GM23338 (cell line): ENCODE measurements at regions not wholly inside any gene's neighbourhood (a gene's known extent, or its start where the extent isn't known, plus 50 kb on each side); places are given as distances from the start of the nearest gene placed in this dataset.
"Not testable (repeated sequence)": the region's sequence is repeated elsewhere in the genome, so short reads cannot be mapped to it uniquely, and the experiment has no call there.

Experiments used
- ATAC-seq: fragments of 200-7000 bp; cut with Tn5 transposase; 3 replicates; pipeline ENCODE4 v1.9.1; 2020
- DNase-seq: peaks from one replicate; pipeline ENCODE4 v3.0.0-alpha.2; 2015; ENCODE audit warnings: low spot score
- H2AFZ ChIP-seq: fragments of 200-600 bp; sonication (generic); 2 replicates; pipeline ENCODE4 v1.8.0; 2016; ENCODE audit warnings: antibody characterized with exemption, mild to moderate bottlenecking, moderate library complexity
- H3F3A ChIP-seq: fragments of 200-600 bp; sonication (generic); replicated peaks from 2 replicates; pipeline ENCODE4 v1.8.0; 2017; ENCODE audit warnings: antibody characterized with exemption, mixed run types, low read depth
- H3K27ac ChIP-seq: fragments of 200-600 bp; sonication (generic); 2 replicates; pipeline ENCODE4 v1.6.1; 2016; ENCODE audit warnings: low read depth
- H3K27me3 ChIP-seq: fragments of 200-600 bp; sonication (generic); 2 replicates; pipeline ENCODE4 v1.8.0; 2016; ENCODE audit warnings: mild to moderate bottlenecking, mixed run types, moderate library complexity; ENCODE audit not compliant: insufficient read depth
- H3K36me3 ChIP-seq: fragments of 200-600 bp; sonication (generic); 2 replicates; pipeline ENCODE4 v1.8.0; 2016; ENCODE audit warnings: mild to moderate bottlenecking; ENCODE audit not compliant: insufficient read depth
- H3K4me1 ChIP-seq: fragments of 200-600 bp; sonication (generic); 2 replicates; pipeline ENCODE4 v1.8.0; 2016; ENCODE audit warnings: mild to moderate bottlenecking, moderate library complexity; ENCODE audit not compliant: insufficient read depth
- H3K4me2 ChIP-seq: fragments of 200-600 bp; sonication (generic); 2 replicates; pipeline ENCODE4 v1.7.1; 2017; ENCODE audit warnings: mixed run types
- H3K4me3 ChIP-seq: fragments of 200-600 bp; sonication (generic); 2 replicates; pipeline ENCODE4 v1.6.1; 2016; ENCODE audit warnings: mixed run types
- H3K79me2 ChIP-seq: fragments of 200-600 bp; sonication (generic); replicated peaks from 2 replicates; pipeline ENCODE4 v1.8.0; 2017; ENCODE audit warnings: mild to moderate bottlenecking; ENCODE audit not compliant: insufficient read depth
- H3K9me2 ChIP-seq: fragments of 200-600 bp; sonication (generic); 2 replicates; pipeline ENCODE4 v1.8.0; 2017; ENCODE audit not compliant: insufficient read depth
- H4K20me1 ChIP-seq: fragments of 200-600 bp; sonication (generic); replicated peaks from 2 replicates; pipeline ENCODE4 v1.8.0; 2017; ENCODE audit warnings: mild to moderate bottlenecking; ENCODE audit not compliant: insufficient read depth
- H3K27ac Mint-ChIP-seq: 2 replicates; pipeline ENCODE4 v1.8.0; 2020; ENCODE audit warnings: inconsistent platforms, mild to moderate bottlenecking, moderate library complexity, mixed read lengths
- H3K27me3 Mint-ChIP-seq: 3 replicates; pipeline ENCODE4 v1.8.0; 2022; ENCODE audit warnings: low read depth, mild to moderate bottlenecking, moderate library complexity, mixed read lengths, inconsistent platforms; ENCODE audit not compliant: insufficient read depth, poor library complexity
- H3K36me3 Mint-ChIP-seq: 3 replicates; pipeline ENCODE4 v1.8.0; 2021; ENCODE audit warnings: low read depth, mild to moderate bottlenecking, inconsistent platforms, moderate library complexity, mixed read lengths
- H3K4me1 Mint-ChIP-seq: 3 replicates; pipeline ENCODE4 v1.8.0; 2020; ENCODE audit warnings: mild to moderate bottlenecking, inconsistent platforms, mixed read lengths
- H3K4me3 Mint-ChIP-seq: 3 replicates; pipeline ENCODE4 v1.8.0; 2021; ENCODE audit warnings: moderate library complexity, mild to moderate bottlenecking, inconsistent platforms, mixed read lengths
- H3K9me3 Mint-ChIP-seq: 3 replicates; pipeline ENCODE4 v1.8.0; 2020; ENCODE audit warnings: moderate library complexity, mild to moderate bottlenecking, inconsistent platforms, mixed read lengths
- CREB1 ChIP-seq: fragments of 250-450 bp; sonication (Bioruptor Pico); IDR thresholded peaks from 2 replicates; pipeline ENCODE4 v1.5.0; 2020; ENCODE audit warnings: low read depth, mild to moderate bottlenecking, moderate library complexity
- ETS1 ChIP-seq: IDR thresholded peaks from 2 replicates; pipeline ENCODE4 v1.6.1; 2016; ENCODE audit warnings: antibody characterized with exemption
- EZH2 ChIP-seq: fragments of 200-600 bp; sonication (generic); IDR thresholded peaks from one replicate; pipeline ENCODE4 v1.8.0; 2017; ENCODE audit warnings: antibody characterized with exemption, mild to moderate bottlenecking, low read depth; ENCODE audit not compliant: unreplicated experiment
- POLR2AphosphoS5 ChIP-seq: IDR thresholded peaks from 2 replicates; pipeline ENCODE4 v1.6.1; 2016; ENCODE audit warnings: antibody characterized with exemption, low read depth
- REST ChIP-seq: IDR thresholded peaks from one replicate; pipeline ENCODE4 v1.6.1; 2018; ENCODE audit warnings: antibody characterized with exemption; ENCODE audit not compliant: unreplicated experiment
- STAT1 ChIP-seq: IDR thresholded peaks from one replicate; pipeline ENCODE4 v1.6.1; 2016; ENCODE audit warnings: antibody characterized with exemption; ENCODE audit not compliant: unreplicated experiment
- ZNF114 ChIP-seq: fragments of 250-450 bp; sonication (Bioruptor Pico); IDR thresholded peaks from 2 replicates; pipeline ENCODE4 v1.5.0; 2020; ENCODE audit warnings: mild to moderate bottlenecking, moderate library complexity
- TF ChIP-seq, protein P1 (sequence below), 2 experiments: fragments of 200-600 bp in 1 of 2; sonication (generic) in 1 of 2; conservative IDR thresholded peaks; 2 replicates each; pipeline versions ENCODE4 v1.5.1 to v1.6.1; 2016 to 2017; ENCODE audit warnings: antibody characterized with exemption in 2 of 2, low read depth in 2 of 2, mild to moderate bottlenecking in 2 of 2, moderate library complexity in 1 of 2

DNA sequence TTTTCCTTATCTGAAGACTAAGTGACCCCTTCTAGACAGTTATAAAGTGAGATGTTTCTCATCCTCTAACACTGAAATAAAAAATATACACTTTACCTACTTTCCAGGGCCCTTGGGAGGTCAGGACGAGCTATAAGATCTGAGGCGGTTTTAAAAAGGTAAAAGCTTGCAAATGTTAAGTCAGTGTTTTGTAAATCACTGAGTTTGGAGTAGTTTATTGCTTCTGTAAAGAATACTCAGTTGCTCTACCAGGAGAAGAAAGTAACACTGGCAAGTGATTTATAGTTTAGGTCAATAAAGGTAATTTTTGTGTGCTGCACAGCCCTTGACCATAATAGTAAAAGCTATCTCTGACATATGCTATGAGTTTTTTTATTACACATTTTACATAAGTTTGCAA, 584.5 kb downstream of the TMTC2 start (continued):
- TF ChIP-seq, protein P1, sequence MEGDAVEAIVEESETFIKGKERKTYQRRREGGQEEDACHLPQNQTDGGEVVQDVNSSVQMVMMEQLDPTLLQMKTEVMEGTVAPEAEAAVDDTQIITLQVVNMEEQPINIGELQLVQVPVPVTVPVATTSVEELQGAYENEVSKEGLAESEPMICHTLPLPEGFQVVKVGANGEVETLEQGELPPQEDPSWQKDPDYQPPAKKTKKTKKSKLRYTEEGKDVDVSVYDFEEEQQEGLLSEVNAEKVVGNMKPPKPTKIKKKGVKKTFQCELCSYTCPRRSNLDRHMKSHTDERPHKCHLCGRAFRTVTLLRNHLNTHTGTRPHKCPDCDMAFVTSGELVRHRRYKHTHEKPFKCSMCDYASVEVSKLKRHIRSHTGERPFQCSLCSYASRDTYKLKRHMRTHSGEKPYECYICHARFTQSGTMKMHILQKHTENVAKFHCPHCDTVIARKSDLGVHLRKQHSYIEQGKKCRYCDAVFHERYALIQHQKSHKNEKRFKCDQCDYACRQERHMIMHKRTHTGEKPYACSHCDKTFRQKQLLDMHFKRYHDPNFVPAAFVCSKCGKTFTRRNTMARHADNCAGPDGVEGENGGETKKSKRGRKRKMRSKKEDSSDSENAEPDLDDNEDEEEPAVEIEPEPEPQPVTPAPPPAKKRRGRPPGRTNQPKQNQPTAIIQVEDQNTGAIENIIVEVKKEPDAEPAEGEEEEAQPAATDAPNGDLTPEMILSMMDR (conservative IDR thresholded peaks at IDR 0.05; ENCODE audit: low read depth in 2 of 2) = no peak
- no peak for TF ChIP-seq STAT1
- TF ChIP-seq ZNF114 (CRISPR knock-in tag) = no peak
- TF ChIP-seq REST = no peak

DNA sequence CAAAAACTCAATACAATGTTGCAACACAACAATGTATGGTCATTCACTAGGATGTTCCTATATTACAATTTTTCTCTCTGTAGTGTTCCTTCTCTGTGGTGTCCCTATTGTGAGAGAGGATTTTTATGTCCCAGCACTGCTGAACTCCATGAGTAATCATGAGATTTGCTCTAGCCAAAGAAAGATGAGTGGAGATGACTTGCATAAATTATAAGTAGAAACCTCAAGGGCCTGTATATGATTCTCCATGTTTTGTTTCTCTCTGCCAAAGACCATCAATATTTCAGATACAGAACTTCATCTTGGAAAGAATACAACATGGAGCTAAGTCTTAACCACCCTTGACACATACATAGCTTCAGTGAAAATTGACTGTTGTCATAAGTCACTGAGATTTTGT, 579.1 kb downstream of the TMTC2 start:
- Mint-ChIP-seq H3K27ac (no peak overlapping the region), H3K4me1 (no peaks in the 10 kb centered on the region), H3K36me3 (no peaks in the 10 kb centered on the region), H3K9me3 (peaks cover 19% of the 10 kb centered on the region), H3K27me3 (no peaks in the 10 kb centered on the region), H3K4me3 (no peak overlapping the region)
- H3K27ac ChIP-seq = no peak overlapping the region
- DNase-seq = no peak
- no peaks in the 10 kb centered on the region for H3K36me3 ChIP-seq
- TF ChIP-seq ETS1 (no peak), EZH2 (no peak), CREB1 (CRISPR knock-in tag) (no peak), POLR2AphosphoS5 (no peak)
- H3K4me1 ChIP-seq = no peaks in the 10 kb centered on the region
- H4K20me1 ChIP-seq = no peaks in the 10 kb centered on the region
- no peak overlapping the region for H3K4me2 ChIP-seq
- H2AFZ ChIP-seq = no peak overlapping the region
- H3K9me2 ChIP-seq = no peaks in the 10 kb centered on the region
- no peaks in the 10 kb centered on the region for H3K27me3 ChIP-seq
- no peaks in the 10 kb centered on the region for H3F3A ChIP-seq
- H3K4me3 ChIP-seq = no peak overlapping the region
- no peaks in the 10 kb centered on the region for H3K79me2 ChIP-seq
- ATAC-seq = no peak

- ATAC-seq (peak; percentile 74), DNase-seq (peak; percentile 33)
- Histone ChIP-seq H3K9me2 (no peaks in the 10 kb centered on the region), H3K27me3 (no peaks in the 10 kb centered on the region), H3K36me3 (no peaks in the 10 kb centered on the region), H3K27ac (no peak overlapping the region), H3F3A (no peaks in the 10 kb centered on the region), H3K4me3 (no peak overlapping the region), H4K20me1 (no peaks in the 10 kb centered on the region), H2AFZ (no peak overlapping the region), H3K4me1 (no peaks in the 10 kb centered on the region), H3K79me2 (no peaks in the 10 kb centered on the region), H3K4me2 (no peak overlapping the region)
- H3K9me3 Mint-ChIP-seq = no peaks in the 10 kb centered on the region; the same call in 2 of the 3 replicates
- H3K4me3 Mint-ChIP-seq = no peak overlapping the region
- H3K4me1 Mint-ChIP-seq = no peaks in the 10 kb centered on the region
- H3K27me3 Mint-ChIP-seq = no peaks in the 10 kb centered on the region
- no peak overlapping the region for H3K27ac Mint-ChIP-seq
- H3K36me3 Mint-ChIP-seq = no peaks in the 10 kb centered on the region
- no peak for TF ChIP-seq ETS1
- TF ChIP-seq, protein P1 (conservative IDR thresholded peaks at IDR 0.05; ENCODE audit: low read depth in 2 of 2) = peak; percentile 49 to 61
Measured at GRCh38 chr12:83261998-83262397, 575.3 kb downstream of the TMTC2 start.

- H3K27ac ChIP-seq, H3K9me2 ChIP-seq, H3K27ac Mint-ChIP-seq, H2AFZ ChIP-seq, H3K79me2 ChIP-seq, H4K20me1 ChIP-seq, H3K4me3 Mint-ChIP-seq, DNase-seq, H3K4me1 ChIP-seq, H3K4me3 ChIP-seq, H3K4me2 ChIP-seq, H3K36me3 ChIP-seq, H3K27me3 ChIP-seq, ATAC-seq, H3F3A ChIP-seq, H3K9me3 Mint-ChIP-seq, H3K36me3 Mint-ChIP-seq, H3K27me3 Mint-ChIP-seq, H3K4me1 Mint-ChIP-seq: not testable (repeated sequence)
Measured at GRCh38 chr12:83260126-83260525, 573.4 kb downstream of the TMTC2 start.
